SK-N-SH (cell line): ENCODE measurements at regions not wholly inside any gene's neighbourhood (a gene's known extent, or its start where the extent isn't known, plus 50 kb on each side); places are given as distances from the start of the nearest gene placed in this dataset.

Experiments used
- EZH2phosphoT487 ChIP-seq: fragments of 200-600 bp; sonication (generic); IDR thresholded peaks from 2 replicates; pipeline ENCODE4 v1.6.1; 2017; ENCODE audit warnings: low read depth, mixed run types, mild to moderate bottlenecking, antibody characterized with exemption, moderate library complexity, borderline replicate concordance
- YY1 ChIP-seq: IDR thresholded peaks from 2 replicates; pipeline ENCODE4 v1.4.0; 2012; ENCODE audit warnings: low read depth, mild to moderate bottlenecking
- TF ChIP-seq, protein P1 (sequence below): fragments of 200-600 bp; sonication (generic); IDR thresholded peaks from 2 replicates; pipeline ENCODE4 v1.6.1; 2017; ENCODE audit warnings: antibody characterized with exemption, mild to moderate bottlenecking, moderate library complexity
- TF ChIP-seq, protein P2 (sequence below): IDR thresholded peaks from 2 replicates; pipeline ENCODE4 v1.6.1; 2012; ENCODE audit warnings: mild to moderate bottlenecking, low read depth, low read length, moderate library complexity

- TF ChIP-seq YY1 (no peak), EZH2phosphoT487 (no peak)
- TF ChIP-seq, protein P1, sequence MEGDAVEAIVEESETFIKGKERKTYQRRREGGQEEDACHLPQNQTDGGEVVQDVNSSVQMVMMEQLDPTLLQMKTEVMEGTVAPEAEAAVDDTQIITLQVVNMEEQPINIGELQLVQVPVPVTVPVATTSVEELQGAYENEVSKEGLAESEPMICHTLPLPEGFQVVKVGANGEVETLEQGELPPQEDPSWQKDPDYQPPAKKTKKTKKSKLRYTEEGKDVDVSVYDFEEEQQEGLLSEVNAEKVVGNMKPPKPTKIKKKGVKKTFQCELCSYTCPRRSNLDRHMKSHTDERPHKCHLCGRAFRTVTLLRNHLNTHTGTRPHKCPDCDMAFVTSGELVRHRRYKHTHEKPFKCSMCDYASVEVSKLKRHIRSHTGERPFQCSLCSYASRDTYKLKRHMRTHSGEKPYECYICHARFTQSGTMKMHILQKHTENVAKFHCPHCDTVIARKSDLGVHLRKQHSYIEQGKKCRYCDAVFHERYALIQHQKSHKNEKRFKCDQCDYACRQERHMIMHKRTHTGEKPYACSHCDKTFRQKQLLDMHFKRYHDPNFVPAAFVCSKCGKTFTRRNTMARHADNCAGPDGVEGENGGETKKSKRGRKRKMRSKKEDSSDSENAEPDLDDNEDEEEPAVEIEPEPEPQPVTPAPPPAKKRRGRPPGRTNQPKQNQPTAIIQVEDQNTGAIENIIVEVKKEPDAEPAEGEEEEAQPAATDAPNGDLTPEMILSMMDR, result no peak
- TF ChIP-seq, protein P2, sequence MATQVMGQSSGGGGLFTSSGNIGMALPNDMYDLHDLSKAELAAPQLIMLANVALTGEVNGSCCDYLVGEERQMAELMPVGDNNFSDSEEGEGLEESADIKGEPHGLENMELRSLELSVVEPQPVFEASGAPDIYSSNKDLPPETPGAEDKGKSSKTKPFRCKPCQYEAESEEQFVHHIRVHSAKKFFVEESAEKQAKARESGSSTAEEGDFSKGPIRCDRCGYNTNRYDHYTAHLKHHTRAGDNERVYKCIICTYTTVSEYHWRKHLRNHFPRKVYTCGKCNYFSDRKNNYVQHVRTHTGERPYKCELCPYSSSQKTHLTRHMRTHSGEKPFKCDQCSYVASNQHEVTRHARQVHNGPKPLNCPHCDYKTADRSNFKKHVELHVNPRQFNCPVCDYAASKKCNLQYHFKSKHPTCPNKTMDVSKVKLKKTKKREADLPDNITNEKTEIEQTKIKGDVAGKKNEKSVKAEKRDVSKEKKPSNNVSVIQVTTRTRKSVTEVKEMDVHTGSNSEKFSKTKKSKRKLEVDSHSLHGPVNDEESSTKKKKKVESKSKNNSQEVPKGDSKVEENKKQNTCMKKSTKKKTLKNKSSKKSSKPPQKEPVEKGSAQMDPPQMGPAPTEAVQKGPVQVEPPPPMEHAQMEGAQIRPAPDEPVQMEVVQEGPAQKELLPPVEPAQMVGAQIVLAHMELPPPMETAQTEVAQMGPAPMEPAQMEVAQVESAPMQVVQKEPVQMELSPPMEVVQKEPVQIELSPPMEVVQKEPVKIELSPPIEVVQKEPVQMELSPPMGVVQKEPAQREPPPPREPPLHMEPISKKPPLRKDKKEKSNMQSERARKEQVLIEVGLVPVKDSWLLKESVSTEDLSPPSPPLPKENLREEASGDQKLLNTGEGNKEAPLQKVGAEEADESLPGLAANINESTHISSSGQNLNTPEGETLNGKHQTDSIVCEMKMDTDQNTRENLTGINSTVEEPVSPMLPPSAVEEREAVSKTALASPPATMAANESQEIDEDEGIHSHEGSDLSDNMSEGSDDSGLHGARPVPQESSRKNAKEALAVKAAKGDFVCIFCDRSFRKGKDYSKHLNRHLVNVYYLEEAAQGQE, result no peak
Observed at GRCh38 chr9:13586587-13587374, 307.3 kb upstream of the MPDZ start.
